ENCODE measurements at regions not wholly inside any gene's neighbourhood (a gene's known extent, or its start where the extent isn't known, plus 50 kb on each side); places are given as distances from the start of the nearest gene placed in this dataset.
"Not testable (repeated sequence)": the region's sequence is repeated elsewhere in the genome, so short reads cannot be mapped to it uniquely, and the experiment has no call there.

- no peak for TF ChIP-seq CTCF (IDR thresholded peaks at IDR 0.05; ENCODE audit: insufficient read depth, low read length)
- H3K4me3 ChIP-seq (ENCODE audit: low read depth, low read length) = no peak overlapping the region
- DNase-seq (ENCODE audit: low read depth) = no peak
These were observed 614.2 kb upstream of the COBL start for GRCh38 chr7:51930834-51931233.

GRCh38 chr7:51929818-51930217 lies 613.2 kb upstream of the COBL start:
- no peak for DNase-seq (ENCODE audit: low read depth)
- no peak for TF ChIP-seq CTCF (IDR thresholded peaks at IDR 0.05; ENCODE audit: insufficient read depth, low read length)
- H3K4me3 ChIP-seq (ENCODE audit: low read depth, low read length) = no peak overlapping the region

GRCh38 chr7:51927738-51928137 lies 611.1 kb upstream of the COBL start:
- TF ChIP-seq CTCF (IDR thresholded peaks at IDR 0.05; ENCODE audit: insufficient read depth, low read length) = no peak
- no peak for DNase-seq (ENCODE audit: low read depth)
- H3K4me3 ChIP-seq (ENCODE audit: low read depth, low read length) = no peak overlapping the region

GRCh38 chr7:51918581-51918980 lies 602.0 kb upstream of the COBL start:
- H3K4me3 ChIP-seq (ENCODE audit: low read depth, low read length) = no peak overlapping the region
- no peak for DNase-seq (ENCODE audit: low read depth)
- no peak for TF ChIP-seq CTCF (IDR thresholded peaks at IDR 0.05; ENCODE audit: insufficient read depth, low read length)

- no peak for DNase-seq (ENCODE audit: low read depth)
- no peak overlapping the region for H3K4me3 ChIP-seq (ENCODE audit: low read depth, low read length)
- no peak for TF ChIP-seq CTCF (IDR thresholded peaks at IDR 0.05; ENCODE audit: insufficient read depth, low read length)
These were observed 584.9 kb upstream of the COBL start for GRCh38 chr7:51901489-51901840.

GRCh38 chr7:51900755-51901488 lies 584.3 kb upstream of the COBL start:
- DNase-seq (ENCODE audit: low read depth) = not testable (repeated sequence)

GRCh38 chr7:51899611-51900010 lies 583.0 kb upstream of the COBL start:
- H3K4me3 ChIP-seq (ENCODE audit: low read depth, low read length) = no peak overlapping the region
- no peak for TF ChIP-seq CTCF (IDR thresholded peaks at IDR 0.05; ENCODE audit: insufficient read depth, low read length)
- no peak for DNase-seq (ENCODE audit: low read depth)

More at GRCh38 chr7:51900755-51901488, 584.3 kb upstream of the COBL start:
- not testable (repeated sequence) for H3K4me3 ChIP-seq (ENCODE audit: low read depth, low read length)

All from fibroblast of the aortic adventitia (primary cell).